ENCODE measurements at regions not wholly inside any gene's neighbourhood (a gene's known extent, or its start where the extent isn't known, plus 50 kb on each side); places are given as distances from the start of the nearest gene placed in this dataset.
"Not testable (repeated sequence)": the region's sequence is repeated elsewhere in the genome, so short reads cannot be mapped to it uniquely, and the experiment has no call there.

GRCh38 chrX:76774912-76775311 is 347.4 kb downstream of the MAGEE1 start:
- not testable (repeated sequence) for DNase-seq

GRCh38 chrX:76796311-76796710 is 368.8 kb downstream of the MAGEE1 start:
- DNase-seq: no peak

- DNase-seq: no peak
Measured at GRCh38 chrX:76802708-76803107, 375.2 kb downstream of the MAGEE1 start.

GRCh38 chrX:76815754-76816153 is 388.2 kb downstream of the MAGEE1 start:
- DNase-seq: no peak

GRCh38 chrX:76817279-76817678 is 389.8 kb downstream of the MAGEE1 start:
- not testable (repeated sequence) for DNase-seq

GRCh38 chrX:76821276-76821675 is 393.8 kb downstream of the MAGEE1 start:
- no peak for DNase-seq

DNA sequence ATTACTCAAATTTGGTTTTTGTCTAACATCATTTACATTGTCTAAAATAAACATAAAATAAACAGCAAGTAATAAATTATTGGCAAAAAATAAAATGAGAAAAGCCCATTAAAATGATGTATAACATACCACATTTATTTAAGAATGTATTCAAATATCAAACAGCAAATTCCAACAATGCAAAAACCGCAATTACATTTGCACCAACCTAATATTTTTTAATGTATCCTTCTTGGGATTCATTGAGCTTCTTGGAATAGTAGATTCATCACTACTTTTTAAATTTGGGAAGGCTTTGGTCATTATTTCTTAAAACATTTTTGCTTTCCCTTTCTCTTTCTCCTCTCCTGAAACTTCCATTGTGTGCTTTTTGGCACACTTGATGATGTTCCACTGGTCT is 400.2 kb downstream of the MAGEE1 start:
- no peak for DNase-seq

- not testable (repeated sequence) for DNase-seq
Measured at GRCh38 chrX:76840902-76841301, 413.4 kb downstream of the MAGEE1 start.

GRCh38 chrX:76850851-76851250 is 423.3 kb downstream of the MAGEE1 start:
- DNase-seq: peak; percentile 0

DNA sequence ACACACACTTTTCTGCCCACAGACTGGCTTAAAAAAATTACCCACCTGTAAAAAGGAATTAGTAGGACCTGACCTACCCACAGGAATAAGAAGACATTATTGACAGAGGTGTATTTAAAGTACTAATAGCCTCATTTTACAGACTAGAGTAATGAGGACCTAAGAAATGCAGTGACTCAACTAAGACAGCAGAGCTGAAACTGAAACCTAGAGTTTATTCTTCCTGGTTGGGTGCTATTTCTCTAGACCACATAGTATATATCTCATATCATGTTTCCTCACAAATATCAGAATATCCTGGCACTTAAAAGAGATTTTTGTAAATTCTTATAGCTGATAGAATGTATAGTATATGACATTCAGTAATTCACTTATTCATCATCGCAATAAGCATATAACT is 435.0 kb downstream of the MAGEE1 start:
- no peak for DNase-seq

DNA sequence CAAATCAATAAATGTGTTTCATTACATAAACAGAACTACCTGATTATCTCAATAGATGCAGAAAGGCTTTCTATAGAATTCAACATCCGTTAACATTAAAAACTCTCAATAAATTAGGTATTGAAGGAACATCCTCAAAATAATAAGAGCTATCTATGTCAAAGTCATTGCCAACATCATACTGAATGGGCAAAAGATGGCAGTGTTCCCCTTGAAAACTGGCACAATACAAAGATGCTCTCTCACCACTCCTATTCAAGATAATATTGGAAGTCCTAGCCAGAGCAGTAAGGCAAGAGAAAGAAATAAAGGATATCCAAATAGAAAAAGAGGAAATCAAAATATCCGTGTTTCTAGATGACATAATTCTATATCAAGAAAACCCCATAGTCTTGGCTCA is 466.4 kb downstream of the MAGEE1 start:
- DNase-seq: no peak

DNA sequence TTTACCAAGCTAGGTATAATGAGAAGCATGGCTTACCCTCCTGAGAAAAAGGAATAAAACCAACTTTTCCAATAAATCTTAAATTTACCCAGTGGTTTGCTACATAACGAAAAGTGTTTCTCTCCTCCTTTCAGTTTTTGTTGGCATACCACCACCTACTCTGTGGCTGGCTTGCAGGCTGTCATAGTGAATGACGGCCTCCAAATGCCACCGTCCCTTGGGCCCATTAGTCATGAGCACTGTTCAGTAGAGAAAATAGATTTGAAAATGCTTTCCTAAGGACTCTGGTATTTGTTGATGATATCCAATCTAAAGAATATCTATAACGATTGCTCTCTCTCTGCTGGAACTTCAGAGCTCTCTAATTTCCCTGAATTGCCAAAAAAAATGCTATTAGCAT is 488.3 kb downstream of the MAGEE1 start:
- no peak for DNase-seq

GRCh38 chrX:76918033-76918432 is 490.5 kb downstream of the MAGEE1 start:
- DNase-seq: no peak

GRCh38 chrX:76919761-76920160 is 492.3 kb downstream of the MAGEE1 start:
- DNase-seq: no peak

DNA sequence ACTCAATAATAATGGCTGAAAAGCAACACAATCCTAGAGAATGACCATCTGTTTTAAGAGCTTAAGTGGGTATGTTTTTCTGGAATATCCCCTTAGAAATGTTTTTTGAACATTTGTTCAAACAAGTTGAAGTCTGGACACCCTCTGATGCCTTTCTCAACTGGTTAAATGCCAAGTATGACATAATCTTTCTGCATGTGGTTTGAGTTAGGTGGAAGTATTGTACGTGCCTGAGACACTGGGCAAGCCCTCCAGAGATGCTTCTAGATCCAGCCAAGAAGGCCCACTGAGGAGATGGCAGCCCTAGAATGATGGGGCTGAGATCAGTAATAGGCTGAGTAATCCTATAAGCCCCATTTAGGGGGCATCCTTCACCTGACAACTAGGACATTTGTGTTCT is 493.1 kb downstream of the MAGEE1 start:
- no peak for DNase-seq

- DNase-seq: no peak
Measured at GRCh38 chrX:76921176-76921575, 493.7 kb downstream of the MAGEE1 start.

GRCh38 chrX:76922100-76922499 is 494.6 kb downstream of the MAGEE1 start:
- no peak for DNase-seq

- not testable (repeated sequence) for DNase-seq
Measured at GRCh38 chrX:76924616-76925015, 497.1 kb downstream of the MAGEE1 start.

DNA sequence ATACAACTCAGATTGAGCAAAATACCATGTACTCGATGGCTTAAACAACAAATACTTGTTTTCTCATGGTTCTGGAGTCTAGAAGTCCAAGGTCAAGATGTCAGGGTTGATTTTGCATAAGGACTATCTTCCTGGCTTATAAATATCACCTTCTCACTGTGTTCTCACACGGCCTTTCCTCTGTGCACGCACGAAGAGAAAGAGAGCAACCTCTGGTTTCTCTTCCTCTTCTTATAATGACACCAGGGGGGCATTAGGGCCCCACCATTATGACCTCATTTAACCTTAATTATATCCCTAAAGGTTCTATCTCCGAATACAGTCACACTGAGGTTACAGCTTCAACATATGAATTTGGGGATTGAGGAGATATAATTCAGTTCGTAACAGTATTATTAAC is 504.0 kb downstream of the MAGEE1 start:
- no peak for DNase-seq

DNA sequence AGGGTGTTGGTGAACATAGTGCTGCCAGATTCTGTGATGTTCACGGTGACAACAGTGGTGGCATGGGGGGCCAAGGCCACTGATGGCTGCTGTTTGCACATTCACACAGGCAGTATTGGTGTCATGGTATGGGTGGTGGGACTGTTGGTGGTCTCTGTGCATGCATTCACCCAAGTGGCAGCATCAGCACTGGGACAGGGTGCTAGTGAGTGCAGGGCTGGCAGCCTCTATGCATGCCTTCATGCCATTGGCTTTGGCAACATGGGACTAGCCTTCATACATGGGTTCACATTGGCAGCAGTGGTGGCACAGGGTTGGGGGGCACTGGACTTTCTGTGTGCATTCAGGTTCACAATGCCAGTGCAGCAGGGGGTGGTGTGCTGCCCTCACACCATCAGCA is 489.7 kb upstream of the FGF16 start:
- no peak for DNase-seq

DNA sequence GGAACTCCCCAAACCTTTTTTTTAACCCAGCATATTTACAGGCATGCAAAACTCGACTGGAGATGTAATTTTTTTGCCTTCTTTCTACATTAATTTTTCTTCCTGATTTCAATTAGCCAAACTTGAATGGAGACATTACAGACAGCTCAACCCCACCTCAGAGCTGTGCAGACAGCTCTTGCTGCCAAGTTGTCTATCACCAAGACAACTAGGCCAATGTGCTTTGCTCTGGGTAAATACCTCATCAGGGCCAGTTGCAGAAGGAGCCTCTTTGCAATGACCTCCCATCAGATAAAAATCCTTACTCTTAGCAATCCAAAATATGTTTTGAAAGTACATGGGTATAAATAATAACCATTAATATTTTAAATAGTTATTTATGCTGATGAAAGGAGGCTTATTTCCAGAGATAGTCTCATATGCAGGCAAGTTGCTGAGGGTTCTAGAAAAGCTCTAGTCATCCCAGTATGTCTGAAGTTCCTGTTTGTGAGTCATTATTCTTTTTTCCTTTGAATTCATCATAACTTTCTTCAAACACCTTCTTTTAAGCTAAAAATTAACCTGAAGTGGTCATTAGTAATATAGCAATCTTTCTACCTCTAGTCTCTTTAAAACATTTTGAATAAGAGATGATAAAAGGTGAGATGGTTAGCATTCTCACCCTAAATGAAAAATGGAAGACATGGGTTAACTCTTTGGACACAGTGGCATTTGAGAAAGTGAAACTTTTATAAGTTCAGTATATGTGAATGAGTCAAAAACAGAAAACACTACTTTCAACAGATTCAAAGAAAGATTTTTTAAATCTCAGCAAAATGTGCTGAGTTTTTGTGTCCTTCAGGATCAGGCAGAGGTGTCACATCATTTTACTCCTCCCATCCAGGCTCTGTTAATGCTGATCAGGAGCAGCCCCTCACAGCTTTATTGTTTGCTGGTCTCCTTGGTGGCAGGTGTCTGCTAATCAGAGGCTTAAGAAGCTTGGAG is 475.5 kb upstream of the FGF16 start:
- DNase-seq: no peak

DNA sequence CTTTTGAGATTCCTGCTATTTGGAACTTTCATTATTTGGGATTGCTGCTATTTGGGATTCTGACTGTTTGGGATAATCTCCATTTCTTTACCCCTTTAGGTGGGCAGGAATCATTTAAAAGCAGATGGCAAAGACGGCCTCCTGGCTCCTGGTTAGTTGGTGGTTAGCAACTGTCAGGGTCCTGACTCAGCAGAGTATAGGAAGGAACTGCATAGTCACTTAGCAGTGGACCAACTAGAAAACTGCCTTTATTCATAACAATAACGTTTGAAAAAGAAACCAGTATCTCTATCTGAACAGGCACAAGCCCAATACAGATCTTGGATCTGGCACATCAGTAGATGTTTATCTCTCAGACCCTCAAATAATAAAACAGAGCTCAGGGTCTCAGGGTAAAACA is 469.7 kb upstream of the FGF16 start:
- DNase-seq: no peak

- no peak for DNase-seq
Measured at GRCh38 chrX:76987381-76987780, 459.8 kb upstream of the FGF16 start.

- no peak for DNase-seq
Measured at GRCh38 chrX:76996641-76997040, 450.5 kb upstream of the FGF16 start.

- DNase-seq: no peak
Measured at GRCh38 chrX:77003530-77003929, 443.7 kb upstream of the FGF16 start.

Measured in NCI-H748 treated with DMSO at 0.1 percent for 48 hours (cell line).